ENCODE measurements at regions not wholly inside any gene's neighbourhood (a gene's known extent, or its start where the extent isn't known, plus 50 kb on each side); places are given as distances from the start of the nearest gene placed in this dataset.

GRCh38 chr18:25497151-25497794, 145.3 kb upstream of the ZNF521 start:
- ATAC-seq (no peak), DNase-seq (no peak)
- TF ChIP-seq CTCF (IDR thresholded peaks at IDR 0.05) = no peak
- CTCF ChIA-PET = no interaction called here
- POLR2A ChIA-PET = no interaction called here
- Mint-ChIP-seq H3K4me3 (no peak overlapping the region), H3K9me3 (peaks cover 5% of the 10 kb centered on the region), H3K27me3 (no peaks in the 10 kb centered on the region), H3K4me1 (ENCODE audit: low read depth) (no peaks in the 10 kb centered on the region), H3K36me3 (ENCODE audit: low read depth) (no peaks in the 10 kb centered on the region), H3K27ac (no peak overlapping the region)
- intact Hi-C loops (cut with micrococcal nuclease) = no loop called here

GRCh38 chr18:25496544-25496943, 144.6 kb upstream of the ZNF521 start:
- no peak overlapping the region for H3K4me3 Mint-ChIP-seq
- DNase-seq = no peak
- H3K4me1 Mint-ChIP-seq (ENCODE audit: low read depth) = no peaks in the 10 kb centered on the region
- peaks cover 5% of the 10 kb centered on the region for H3K9me3 Mint-ChIP-seq
- H3K27ac Mint-ChIP-seq = no peak overlapping the region
- ChIA-PET POLR2A (no interaction called here), CTCF (no interaction called here)
- no peaks in the 10 kb centered on the region for H3K27me3 Mint-ChIP-seq
- no peaks in the 10 kb centered on the region for H3K36me3 Mint-ChIP-seq (ENCODE audit: low read depth)
- ATAC-seq = no peak
- intact Hi-C loops (cut with micrococcal nuclease) = no loop called here
- TF ChIP-seq CTCF (IDR thresholded peaks at IDR 0.05) = no peak

- ATAC-seq = no peak
- DNase-seq = no peak
- Mint-ChIP-seq H3K4me1 (ENCODE audit: low read depth) (no peaks in the 10 kb centered on the region), H3K4me3 (no peak overlapping the region), H3K9me3 (peaks cover 5% of the 10 kb centered on the region), H3K27ac (no peak overlapping the region), H3K36me3 (ENCODE audit: low read depth) (no peaks in the 10 kb centered on the region), H3K27me3 (peaks cover 2% of the 10 kb centered on the region)
- CTCF ChIA-PET = no interaction called here
- intact Hi-C loops (cut with micrococcal nuclease) = no loop called here
- POLR2A ChIA-PET = no interaction called here
- no peak for TF ChIP-seq CTCF (IDR thresholded peaks at IDR 0.05)
Observed at GRCh38 chr18:25495606-25496005, 143.6 kb upstream of the ZNF521 start.

GRCh38 chr18:25494888-25495287, 142.9 kb upstream of the ZNF521 start:
- no peak for TF ChIP-seq CTCF (IDR thresholded peaks at IDR 0.05)

GRCh38 chr18:25493401-25493800, 141.4 kb upstream of the ZNF521 start:
- ChIA-PET POLR2A (no interaction called here), CTCF (no interaction called here)
- H3K36me3 Mint-ChIP-seq (ENCODE audit: low read depth) = no peaks in the 10 kb centered on the region
- H3K4me1 Mint-ChIP-seq (ENCODE audit: low read depth) = no peaks in the 10 kb centered on the region
- DNase-seq (no peak), ATAC-seq (no peak)
- no peak overlapping the region for H3K27ac Mint-ChIP-seq
- no peak for TF ChIP-seq CTCF (IDR thresholded peaks at IDR 0.05)
- intact Hi-C loops (cut with micrococcal nuclease) = no loop called here
- peaks cover 5% of the 10 kb centered on the region for H3K9me3 Mint-ChIP-seq
- H3K4me3 Mint-ChIP-seq = no peak overlapping the region
- peaks cover 2% of the 10 kb centered on the region for H3K27me3 Mint-ChIP-seq

More at GRCh38 chr18:25494888-25495287, 142.9 kb upstream of the ZNF521 start:
- ChIA-PET POLR2A (no interaction called here), CTCF (no interaction called here)
- H3K4me1 Mint-ChIP-seq (ENCODE audit: low read depth) = no peaks in the 10 kb centered on the region
- DNase-seq (no peak), ATAC-seq (no peak)
- H3K9me3 Mint-ChIP-seq = peaks cover 5% of the 10 kb centered on the region
- H3K4me3 Mint-ChIP-seq = no peak overlapping the region
- peaks cover 2% of the 10 kb centered on the region for H3K27me3 Mint-ChIP-seq
- H3K27ac Mint-ChIP-seq = no peak overlapping the region
- intact Hi-C loops (cut with micrococcal nuclease) = no loop called here
- H3K36me3 Mint-ChIP-seq (ENCODE audit: low read depth) = no peaks in the 10 kb centered on the region
